GM23248 (cell line): ENCODE measurements at regions not wholly inside any gene's neighbourhood (a gene's known extent, or its start where the extent isn't known, plus 50 kb on each side); places are given as distances from the start of the nearest gene placed in this dataset.

Experiments
- DNase-seq: peaks from one replicate; pipeline ENCODE4 v3.0.0-alpha.2; 2015
- H2AFZ ChIP-seq: fragments of 200-600 bp; sonication (generic); 2 replicates; pipeline ENCODE4 v1.6.1; 2016; ENCODE audit warnings: antibody characterized with exemption
- H3F3A ChIP-seq: fragments of 200-600 bp; sonication (generic); 2 replicates; pipeline ENCODE4 v1.6.1; 2016; ENCODE audit warnings: mild to moderate bottlenecking, antibody characterized with exemption, mixed run types; ENCODE audit not compliant: insufficient read depth
- H3K27ac ChIP-seq: fragments of 200-600 bp; sonication (generic); 2 replicates; pipeline ENCODE4 v1.5.1; 2016; ENCODE audit warnings: mild to moderate bottlenecking
- H3K27me3 ChIP-seq: fragments of 200-600 bp; sonication (generic); replicated peaks from 2 replicates; pipeline ENCODE4 v1.6.1; 2016; ENCODE audit warnings: mild to moderate bottlenecking; ENCODE audit not compliant: insufficient read depth
- H3K36me3 ChIP-seq: fragments of 200-600 bp; sonication (generic); 2 replicates; pipeline ENCODE4 v1.6.1; 2016; ENCODE audit warnings: low read depth, mild to moderate bottlenecking
- H3K4me1 ChIP-seq: fragments of 200-600 bp; sonication (generic); 2 replicates; pipeline ENCODE4 v1.6.1; 2016; ENCODE audit warnings: mild to moderate bottlenecking; ENCODE audit not compliant: insufficient read depth
- H3K4me2 ChIP-seq: fragments of 200-600 bp; sonication (generic); one replicate; pipeline ENCODE4 v1.6.1; 2016; ENCODE audit warnings: mild to moderate bottlenecking; ENCODE audit not compliant: unreplicated experiment
- H3K4me3 ChIP-seq: fragments of 200-600 bp; sonication (generic); 2 replicates; pipeline ENCODE4 v1.5.1; 2016; ENCODE audit warnings: mild to moderate bottlenecking
- H3K79me2 ChIP-seq: fragments of 200-600 bp; sonication (generic); 2 replicates; pipeline ENCODE4 v1.6.1; 2016; ENCODE audit warnings: mild to moderate bottlenecking; ENCODE audit not compliant: insufficient read depth
- H3K9ac ChIP-seq: fragments of 200-600 bp; sonication (generic); 2 replicates; pipeline ENCODE4 v1.6.1; 2016; ENCODE audit warnings: mild to moderate bottlenecking
- H3K9me2 ChIP-seq: fragments of 200-600 bp; sonication (generic); 2 replicates; pipeline ENCODE4 v1.6.1; 2016; ENCODE audit warnings: mixed run types, mild to moderate bottlenecking, moderate library complexity; ENCODE audit not compliant: insufficient read depth
- H3K9me3 ChIP-seq: fragments of 200-600 bp; sonication (generic); one replicate; pipeline ENCODE4 v1.6.1; 2017; ENCODE audit warnings: low read depth
- H4K20me1 ChIP-seq: fragments of 200-600 bp; sonication (generic); 2 replicates; pipeline ENCODE4 v1.6.0; 2016; ENCODE audit not compliant: insufficient read depth
- EZH2 ChIP-seq: fragments of 200-600 bp; sonication (generic); IDR thresholded peaks from 2 replicates; pipeline ENCODE4 v1.6.1; 2018; ENCODE audit warnings: antibody characterized with exemption, mild to moderate bottlenecking; ENCODE audit not compliant: insufficient read depth, poor library complexity, severe bottlenecking
- EZH2phosphoT487 ChIP-seq: fragments of 200-600 bp; sonication (generic); IDR thresholded peaks from 2 replicates; pipeline ENCODE4 v1.6.1; 2018; ENCODE audit warnings: antibody characterized with exemption, moderate library complexity, mild to moderate bottlenecking, low read depth; ENCODE audit not compliant: insufficient read depth
- WGBS, 2 experiments: methylation state at CpG; one replicate each; pipeline ENCODE4 v1.1.6; 2015 to 2017; ENCODE audit warnings: low lambda C conversion rate in 2 of 2, low coverage in 1 of 2; ENCODE audit errors: missing lambda C conversion rate in 2 of 2; 5-methylcytosine and 5-hydroxymethylcytosine counted together
- in situ Hi-C: fragments of 300-500 bp; cut with MboI; formaldehyde crosslinking; loops from 2 replicates; pipeline ENCODE4 v1.15.0; 2020

DNA sequence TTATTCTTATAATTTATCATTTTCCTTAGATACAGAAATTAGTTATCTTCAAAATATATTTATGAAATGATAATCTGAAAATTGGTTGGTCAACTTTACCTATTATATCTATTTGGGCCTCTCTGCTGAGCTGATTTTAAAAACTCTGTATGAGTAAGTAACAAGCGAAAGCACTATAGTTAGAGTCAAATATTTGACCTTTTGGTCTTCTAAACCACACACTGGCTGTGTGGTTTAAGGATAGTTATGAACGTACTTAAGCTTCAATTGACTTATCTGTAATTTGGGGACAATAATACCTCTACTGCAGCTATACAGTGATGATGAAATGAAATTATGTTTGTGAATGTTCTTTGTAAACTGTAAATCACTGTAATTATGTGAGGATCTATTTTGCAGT lies 763.9 kb upstream of the GRM7 start:
- Histone ChIP-seq H2AFZ (no peak overlapping the region), H3K9me2 (no peaks in the 10 kb centered on the region), H3K27ac (no peak overlapping the region), H3K79me2 (no peaks in the 10 kb centered on the region), H4K20me1 (no peaks in the 10 kb centered on the region), H3K36me3 (no peaks in the 10 kb centered on the region), H3K4me3 (no peak overlapping the region), H3K27me3 (no peaks in the 10 kb centered on the region), H3K9ac (no peak overlapping the region), H3F3A (no peaks in the 10 kb centered on the region), H3K4me2 (no peak overlapping the region), H3K9me3 (no peaks in the 10 kb centered on the region), H3K4me1 (no peaks in the 10 kb centered on the region)
- in situ Hi-C loops = no loop called here
- TF ChIP-seq EZH2phosphoT487 (no peak), EZH2 (no peak)
- WGBS, 2 experiments = 0 to 6% methylated on average over 2 of the region's 2 CpGs
- no peak for DNase-seq

DNA sequence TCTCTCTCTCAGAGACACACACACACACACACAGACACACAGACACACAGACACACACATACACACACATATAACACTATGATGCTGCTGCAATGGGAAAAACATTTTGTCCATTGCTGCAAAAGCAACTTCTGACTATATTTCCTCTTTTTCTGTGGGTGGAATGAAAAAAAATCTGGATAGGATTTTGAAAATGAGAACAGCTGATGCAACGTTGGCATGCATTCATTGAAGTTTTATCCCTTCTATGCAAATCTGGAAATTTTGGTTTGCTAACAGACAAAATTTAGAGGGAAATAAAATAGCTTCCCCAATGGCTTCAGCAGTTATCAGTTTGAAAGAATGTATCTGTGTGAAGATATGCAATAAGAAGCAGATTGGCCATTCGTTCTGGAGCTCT lies 763.4 kb upstream of the GRM7 start:
- no peak overlapping the region for H3K9ac ChIP-seq
- no peaks in the 10 kb centered on the region for H4K20me1 ChIP-seq
- H3K4me1 ChIP-seq = no peaks in the 10 kb centered on the region
- no peaks in the 10 kb centered on the region for H3K79me2 ChIP-seq
- no peak overlapping the region for H2AFZ ChIP-seq
- H3K9me2 ChIP-seq = no peaks in the 10 kb centered on the region
- H3K36me3 ChIP-seq = no peaks in the 10 kb centered on the region
- no peaks in the 10 kb centered on the region for H3K9me3 ChIP-seq
- TF ChIP-seq EZH2 (no peak), EZH2phosphoT487 (no peak)
- in situ Hi-C loops = no loop called here
- 0 to 2% methylated on average over 2 of the region's 2 CpGs for WGBS, 2 experiments
- H3K27me3 ChIP-seq = no peaks in the 10 kb centered on the region
- H3K4me2 ChIP-seq = no peak overlapping the region
- no peak for DNase-seq
- no peak overlapping the region for H3K27ac ChIP-seq
- no peak overlapping the region for H3K4me3 ChIP-seq
- no peaks in the 10 kb centered on the region for H3F3A ChIP-seq

DNA sequence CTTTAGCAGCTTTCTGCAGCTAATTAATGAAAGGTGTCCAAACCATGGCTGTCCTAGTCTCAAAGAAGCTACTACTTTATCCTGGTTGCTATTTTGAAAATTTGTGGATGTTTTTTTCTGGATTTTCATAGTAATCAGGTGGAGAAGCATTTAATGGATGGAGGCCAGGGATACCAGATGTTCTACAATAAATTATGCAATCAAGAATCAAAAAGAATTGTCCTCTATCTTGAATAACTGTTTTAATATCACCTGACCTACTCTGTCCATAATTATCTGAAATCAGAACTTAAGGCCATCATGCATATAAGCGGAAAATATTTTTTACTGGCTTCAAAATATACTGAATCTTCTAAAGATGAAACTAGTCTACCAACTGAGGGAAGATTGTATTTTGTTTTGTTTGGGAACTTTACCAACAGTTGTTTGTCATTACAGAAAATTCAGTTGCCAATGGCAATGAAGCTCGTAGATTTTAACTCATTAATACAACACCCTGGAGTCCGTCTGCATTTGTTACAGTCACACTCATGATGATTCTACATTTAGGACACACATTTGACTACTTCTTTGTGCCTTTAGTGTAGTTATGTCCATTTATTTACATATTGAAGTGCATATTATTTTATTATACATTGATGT lies 762.3 kb upstream of the GRM7 start:
- no peaks in the 10 kb centered on the region for H4K20me1 ChIP-seq
- H3K9me2 ChIP-seq = no peaks in the 10 kb centered on the region
- H3K79me2 ChIP-seq = no peaks in the 10 kb centered on the region
- WGBS, 2 experiments = 1 to 2% methylated on average over 3 of the region's 3 CpGs
- H3K4me1 ChIP-seq = no peaks in the 10 kb centered on the region
- H3K36me3 ChIP-seq = no peaks in the 10 kb centered on the region
- in situ Hi-C loops = no loop called here
- no peaks in the 10 kb centered on the region for H3K9me3 ChIP-seq
- H3K4me2 ChIP-seq = no peak overlapping the region
- no peaks in the 10 kb centered on the region for H3K27me3 ChIP-seq
- H3K27ac ChIP-seq = no peak overlapping the region
- H3F3A ChIP-seq = no peaks in the 10 kb centered on the region
- no peak overlapping the region for H3K4me3 ChIP-seq
- no peak for TF ChIP-seq EZH2
- no peak for TF ChIP-seq EZH2phosphoT487
- DNase-seq = no peak
- no peak overlapping the region for H2AFZ ChIP-seq
- H3K9ac ChIP-seq = no peak overlapping the region

DNA sequence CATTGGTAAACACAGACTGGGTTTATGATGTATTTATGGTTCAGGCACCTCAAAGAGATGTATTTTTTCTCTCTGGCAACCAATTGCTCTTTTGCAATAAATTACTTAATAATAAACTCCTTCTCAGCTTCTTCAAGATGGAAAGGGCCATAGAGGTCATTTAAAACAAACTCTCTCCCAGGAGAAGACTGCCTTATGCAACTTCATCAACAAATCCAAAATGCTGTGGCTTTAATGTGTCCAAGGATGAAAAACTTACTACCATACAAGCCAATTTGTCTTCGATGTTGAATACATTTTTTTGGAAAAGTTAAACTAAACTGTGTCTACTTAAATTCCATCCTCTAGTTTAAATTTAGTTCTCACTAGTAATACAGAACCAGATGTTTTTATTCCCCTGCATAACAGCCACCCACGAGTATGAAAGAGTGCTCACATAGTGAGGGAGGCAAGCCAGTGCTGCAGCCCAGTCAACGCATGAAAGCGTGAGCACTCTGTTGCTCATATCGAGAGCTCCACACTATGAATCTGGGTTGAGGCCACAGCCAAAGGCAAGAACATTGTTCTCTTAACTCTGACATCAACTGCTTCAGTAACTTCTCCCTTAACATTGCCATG lies 761.3 kb upstream of the GRM7 start:
- TF ChIP-seq EZH2phosphoT487 (no peak), EZH2 (no peak)
- Histone ChIP-seq H3K4me2 (no peak overlapping the region), H3F3A (no peaks in the 10 kb centered on the region), H2AFZ (no peak overlapping the region), H3K36me3 (no peaks in the 10 kb centered on the region), H3K9me3 (no peaks in the 10 kb centered on the region), H3K27me3 (no peaks in the 10 kb centered on the region), H3K9me2 (no peaks in the 10 kb centered on the region), H3K9ac (no peak overlapping the region), H4K20me1 (no peaks in the 10 kb centered on the region), H3K4me3 (no peak overlapping the region), H3K79me2 (no peaks in the 10 kb centered on the region), H3K4me1 (no peaks in the 10 kb centered on the region), H3K27ac (no peak overlapping the region)
- 0 to 1% methylated on average over 5 of the region's 5 CpGs for WGBS, 2 experiments
- in situ Hi-C loops = no loop called here
- DNase-seq = no peak
